ENCODE measurements at regions not wholly inside any gene's neighbourhood (a gene's known extent, or its start where the extent isn't known, plus 50 kb on each side); places are given as distances from the start of the nearest gene placed in this dataset.
"Not testable (repeated sequence)": the region's sequence is repeated elsewhere in the genome, so short reads cannot be mapped to it uniquely, and the experiment has no call there.

DNA sequence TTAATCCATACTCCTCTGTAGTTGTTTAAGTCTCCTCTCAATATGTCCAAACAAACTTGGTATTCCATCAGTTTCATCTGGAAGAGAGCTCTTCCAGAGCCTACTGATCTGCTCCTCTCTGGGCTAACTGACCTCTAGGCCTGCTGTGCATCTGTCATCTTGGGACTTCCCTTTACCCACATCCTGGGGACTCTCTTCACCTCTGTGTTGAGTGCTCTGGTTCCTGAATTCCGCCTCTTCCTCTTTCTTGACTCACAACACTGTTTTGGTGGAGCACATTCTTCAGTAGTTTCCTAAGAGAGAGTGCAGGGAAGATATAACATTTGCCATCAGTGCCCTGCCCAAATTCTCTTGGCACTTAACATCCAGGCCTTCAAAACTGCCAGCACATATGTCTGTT, 55.9 kb upstream of the NOTCH2NLA start:
- not testable (repeated sequence) for H3K14ac ChIP-seq (ENCODE audit: insufficient read depth, low read length); H2AFZ ChIP-seq (ENCODE audit: low read length); H4K91ac ChIP-seq (ENCODE audit: insufficient read length, low read depth, low read length); H2BK20ac ChIP-seq (ENCODE audit: low read depth, low read length, poor library complexity, severe bottlenecking); H3K36me3 Mint-ChIP-seq (ENCODE audit: insufficient read depth in 1 of 3, low read depth in 3 of 3); H3K4ac ChIP-seq (ENCODE audit: low read depth, low read length); H3K27ac ChIP-seq (ENCODE audit: insufficient read length, low read depth, low read length); H2BK15ac ChIP-seq (ENCODE audit: low read depth, low read length); H2BK5ac ChIP-seq (ENCODE audit: insufficient read length, low read length); H3K9ac ChIP-seq (ENCODE audit: extremely low read depth, insufficient read length, low read length); H3K4me2 ChIP-seq (ENCODE audit: insufficient read depth, insufficient read length, low read length); H3K27ac Mint-ChIP-seq; H3K23ac ChIP-seq (ENCODE audit: insufficient read length, low read depth, low read length); H3T11ph ChIP-seq (ENCODE audit: low read length); H3K27me3 ChIP-seq (ENCODE audit: insufficient read depth, low read length); H3K27me3 Mint-ChIP-seq (ENCODE audit: low read depth); H4K8ac ChIP-seq (replicated peaks; ENCODE audit: insufficient read length, low read depth, low read length); DNase-seq; H2BK12ac ChIP-seq (ENCODE audit: insufficient read length, low read depth, low read length); H4K20me1 ChIP-seq (ENCODE audit: control insufficient read depth, insufficient read depth, insufficient read length); H3K4me1 Mint-ChIP-seq; H3K18ac ChIP-seq (ENCODE audit: insufficient read length, low read depth, low read length); H3K79me2 ChIP-seq (ENCODE audit: insufficient read depth, low read length); H4K5ac ChIP-seq (ENCODE audit: insufficient read length, low read depth, low read length); H3K4me3 Mint-ChIP-seq; H3K23me2 ChIP-seq (ENCODE audit: insufficient read length, low read depth, low read length, poor library complexity, severe bottlenecking); H3K4me1 ChIP-seq (ENCODE audit: insufficient read depth, low read length); H3K9me3 ChIP-seq (ENCODE audit: control insufficient read depth, low read depth, low read length); H3K56ac ChIP-seq (ENCODE audit: insufficient read length, low read depth, low read length); H3K9me3 Mint-ChIP-seq; H3K79me1 ChIP-seq (ENCODE audit: insufficient read depth, low read depth, low read length, poor library complexity, severe bottlenecking); H2AK5ac ChIP-seq (ENCODE audit: insufficient read length, low read length); H2BK120ac ChIP-seq (ENCODE audit: low read depth, low read length, poor library complexity, severe bottlenecking)
- no CpG with 5 or more reads among the region's 1 CpG for WGBS (ENCODE audit: extremely low coverage, insufficient read length, low lambda C conversion rate)

DNA sequence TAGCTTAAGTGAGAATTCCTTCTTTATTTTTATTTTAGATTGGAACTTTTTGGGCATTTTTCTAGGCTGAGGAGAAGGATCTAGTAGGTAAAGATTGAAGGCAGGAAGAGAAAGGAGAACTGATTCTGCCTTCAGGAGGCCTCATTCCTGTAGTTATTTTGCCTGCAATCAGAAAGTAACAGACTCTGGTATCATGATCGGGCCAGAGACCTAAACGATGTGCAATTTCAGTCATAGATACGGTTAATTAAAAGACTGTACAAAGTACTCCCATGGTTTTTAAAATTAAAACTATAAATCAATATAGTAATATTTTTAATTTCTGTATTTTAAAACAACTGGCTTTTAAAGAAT, 54.7 kb upstream of the NOTCH2NLA start:
- H2BK20ac ChIP-seq (ENCODE audit: low read depth, low read length, poor library complexity, severe bottlenecking); H3K4me2 ChIP-seq (ENCODE audit: insufficient read depth, insufficient read length, low read length); H3K27ac ChIP-seq (ENCODE audit: insufficient read length, low read depth, low read length); H2BK12ac ChIP-seq (ENCODE audit: insufficient read length, low read depth, low read length); H3K23me2 ChIP-seq (ENCODE audit: insufficient read length, low read depth, low read length, poor library complexity, severe bottlenecking); H2AK5ac ChIP-seq (ENCODE audit: insufficient read length, low read length); H3K27me3 Mint-ChIP-seq (ENCODE audit: low read depth); H3K18ac ChIP-seq (ENCODE audit: insufficient read length, low read depth, low read length); H3K27ac Mint-ChIP-seq; H4K91ac ChIP-seq (ENCODE audit: insufficient read length, low read depth, low read length); H3K56ac ChIP-seq (ENCODE audit: insufficient read length, low read depth, low read length); H3K4ac ChIP-seq (ENCODE audit: low read depth, low read length); H2BK120ac ChIP-seq (ENCODE audit: low read depth, low read length, poor library complexity, severe bottlenecking); H3K36me3 Mint-ChIP-seq (ENCODE audit: insufficient read depth in 1 of 3, low read depth in 3 of 3); H3K14ac ChIP-seq (ENCODE audit: insufficient read depth, low read length); H3K9ac ChIP-seq (ENCODE audit: extremely low read depth, insufficient read length, low read length); H3K27me3 ChIP-seq (ENCODE audit: insufficient read depth, low read length); H3K79me1 ChIP-seq (ENCODE audit: insufficient read depth, low read depth, low read length, poor library complexity, severe bottlenecking); H2BK5ac ChIP-seq (ENCODE audit: insufficient read length, low read length); H3K4me3 Mint-ChIP-seq; H2BK15ac ChIP-seq (ENCODE audit: low read depth, low read length); H3K4me1 Mint-ChIP-seq; H3K9me3 Mint-ChIP-seq; DNase-seq; H3K79me2 ChIP-seq (ENCODE audit: insufficient read depth, low read length); H4K5ac ChIP-seq (ENCODE audit: insufficient read length, low read depth, low read length); H4K8ac ChIP-seq (replicated peaks; ENCODE audit: insufficient read length, low read depth, low read length); H4K20me1 ChIP-seq (ENCODE audit: control insufficient read depth, insufficient read depth, insufficient read length); H3T11ph ChIP-seq (ENCODE audit: low read length); H3K9me3 ChIP-seq (ENCODE audit: control insufficient read depth, low read depth, low read length); H2AFZ ChIP-seq (ENCODE audit: low read length); H3K23ac ChIP-seq (ENCODE audit: insufficient read length, low read depth, low read length); H3K4me1 ChIP-seq (ENCODE audit: insufficient read depth, low read length): not testable (repeated sequence)
- no CpG with 5 or more reads among the region's 3 CpGs for WGBS (ENCODE audit: extremely low coverage, insufficient read length, low lambda C conversion rate)
